ENCODE measurements at regions not wholly inside any gene's neighbourhood (a gene's known extent, or its start where the extent isn't known, plus 50 kb on each side); places are given as distances from the start of the nearest gene placed in this dataset.

GRCh38 chr5:167843881-167844572, 447.4 kb upstream of the WWC1 start:
- Histone ChIP-seq H3K36me3 (ENCODE audit: control insufficient read depth, insufficient read depth, low read length) (no peaks in the 10 kb centered on the region), H3K9me3 (ENCODE audit: control insufficient read depth, insufficient read depth, low read length) (no peaks in the 10 kb centered on the region), H3K4me3 (ENCODE audit: low read length) (no peak overlapping the region), H3K4me1 (ENCODE audit: control insufficient read depth, insufficient read depth, low read length) (no peaks in the 10 kb centered on the region), H3K27me3 (ENCODE audit: control insufficient read depth, insufficient read depth, low read length) (no peaks in the 10 kb centered on the region), H3K27ac (ENCODE audit: low read length) (no peak overlapping the region)
- ATAC-seq (no peak), DNase-seq (no peak)
- 77% methylated on average over 4 of the region's 4 CpGs for WGBS (ENCODE audit: insufficient coverage)
- Mint-ChIP-seq H3K27me3 (ENCODE audit: low read depth in 2 of 2) (no peaks in the 10 kb centered on the region), H3K27ac (no peak overlapping the region), H3K4me3 (no peak overlapping the region), H3K4me1 (no peaks in the 10 kb centered on the region), H3K9me3 (peaks cover 8 to 10% of the 10 kb centered on the region in 2 donors), H3K36me3 (no peaks in the 10 kb centered on the region)
- no peak for TF ChIP-seq CTCF (IDR thresholded peaks at IDR 0.05)
- intact Hi-C loops (cut with micrococcal nuclease): no loop called here

- Mint-ChIP-seq H3K27ac (no peak overlapping the region), H3K36me3 (no peaks in the 10 kb centered on the region), H3K4me1 (no peaks in the 10 kb centered on the region), H3K4me3 (no peak overlapping the region), H3K27me3 (ENCODE audit: low read depth in 2 of 2) (no peaks in the 10 kb centered on the region), H3K9me3 (peaks cover 14 to 16% of the 10 kb centered on the region in 2 donors)
- Histone ChIP-seq H3K27ac (ENCODE audit: low read length) (no peak overlapping the region), H3K9me3 (ENCODE audit: control insufficient read depth, insufficient read depth, low read length) (peaks cover 3% of the 10 kb centered on the region), H3K36me3 (ENCODE audit: control insufficient read depth, insufficient read depth, low read length) (no peaks in the 10 kb centered on the region), H3K4me3 (ENCODE audit: low read length) (no peak overlapping the region), H3K27me3 (ENCODE audit: control insufficient read depth, insufficient read depth, low read length) (no peaks in the 10 kb centered on the region), H3K4me1 (ENCODE audit: control insufficient read depth, insufficient read depth, low read length) (no peaks in the 10 kb centered on the region)
- no peak for DNase-seq
- TF ChIP-seq CTCF (IDR thresholded peaks at IDR 0.05): no peak
- intact Hi-C loops (cut with micrococcal nuclease): no loop called here
- WGBS (ENCODE audit: insufficient coverage): 82% methylated on average over 2 of the region's 2 CpGs
- no peak for ATAC-seq
These were observed 445.5 kb upstream of the WWC1 start for GRCh38 chr5:167845952-167846351.

- no peak overlapping the region for H3K27ac Mint-ChIP-seq
- intact Hi-C loops (cut with micrococcal nuclease): no loop called here
These were observed 441.6 kb upstream of the WWC1 start for GRCh38 chr5:167849874-167850273.

More at GRCh38 chr5:167849874-167850273, 441.6 kb upstream of the WWC1 start:
- DNase-seq (no peak), ATAC-seq (no peak)
- H3K27me3 ChIP-seq (ENCODE audit: control insufficient read depth, insufficient read depth, low read length): no peaks in the 10 kb centered on the region
- H3K36me3 ChIP-seq (ENCODE audit: control insufficient read depth, insufficient read depth, low read length): no peaks in the 10 kb centered on the region
- Mint-ChIP-seq H3K9me3 (peaks cover 11% of the 10 kb centered on the region in 2 donors), H3K4me3 (no peak overlapping the region), H3K4me1 (no peaks in the 10 kb centered on the region), H3K36me3 (no peaks in the 10 kb centered on the region), H3K27me3 (ENCODE audit: low read depth in 2 of 2) (no peaks in the 10 kb centered on the region)
- no peak overlapping the region for H3K4me3 ChIP-seq (ENCODE audit: low read length)
- 85% methylated on average over 4 of the region's 4 CpGs for WGBS (ENCODE audit: insufficient coverage)
- H3K4me1 ChIP-seq (ENCODE audit: control insufficient read depth, insufficient read depth, low read length): no peaks in the 10 kb centered on the region
- no peak overlapping the region for H3K27ac ChIP-seq (ENCODE audit: low read length)
- TF ChIP-seq CTCF (IDR thresholded peaks at IDR 0.05): no peak
- peaks cover 3% of the 10 kb centered on the region for H3K9me3 ChIP-seq (ENCODE audit: control insufficient read depth, insufficient read depth, low read length)

Measured in natural killer cell (primary cell).